ENCODE measurements at regions not wholly inside any gene's neighbourhood (a gene's known extent, or its start where the extent isn't known, plus 50 kb on each side); places are given as distances from the start of the nearest gene placed in this dataset.

DNA sequence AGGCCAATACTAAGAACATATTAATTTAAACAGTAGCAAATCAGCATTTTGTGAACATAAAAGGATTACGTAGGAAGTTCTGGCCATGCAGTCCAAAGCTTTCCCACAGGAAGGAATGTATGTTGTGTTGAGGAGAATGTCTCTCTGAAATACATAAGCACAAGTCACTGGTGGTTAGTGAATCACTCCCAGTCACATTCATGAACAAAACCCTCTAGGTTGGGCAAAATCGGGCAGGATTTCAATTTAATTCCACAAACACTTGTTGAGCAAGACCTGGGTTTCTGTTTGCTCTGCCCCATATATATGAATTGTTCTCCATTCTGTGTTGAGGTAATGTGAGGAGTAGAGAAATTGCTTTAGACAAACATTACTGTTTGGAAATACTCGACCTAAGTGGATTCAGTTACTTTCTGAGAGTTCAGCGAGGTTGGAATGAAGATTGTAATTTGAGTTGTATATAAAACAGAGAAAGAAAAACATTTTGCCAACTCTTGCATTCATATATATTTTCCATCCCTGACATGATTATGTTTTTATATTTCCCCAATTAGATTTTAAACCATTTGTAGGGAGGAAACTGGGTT, 127.6 kb upstream of the RPS23 start:
- TF ChIP-seq, protein P1, sequence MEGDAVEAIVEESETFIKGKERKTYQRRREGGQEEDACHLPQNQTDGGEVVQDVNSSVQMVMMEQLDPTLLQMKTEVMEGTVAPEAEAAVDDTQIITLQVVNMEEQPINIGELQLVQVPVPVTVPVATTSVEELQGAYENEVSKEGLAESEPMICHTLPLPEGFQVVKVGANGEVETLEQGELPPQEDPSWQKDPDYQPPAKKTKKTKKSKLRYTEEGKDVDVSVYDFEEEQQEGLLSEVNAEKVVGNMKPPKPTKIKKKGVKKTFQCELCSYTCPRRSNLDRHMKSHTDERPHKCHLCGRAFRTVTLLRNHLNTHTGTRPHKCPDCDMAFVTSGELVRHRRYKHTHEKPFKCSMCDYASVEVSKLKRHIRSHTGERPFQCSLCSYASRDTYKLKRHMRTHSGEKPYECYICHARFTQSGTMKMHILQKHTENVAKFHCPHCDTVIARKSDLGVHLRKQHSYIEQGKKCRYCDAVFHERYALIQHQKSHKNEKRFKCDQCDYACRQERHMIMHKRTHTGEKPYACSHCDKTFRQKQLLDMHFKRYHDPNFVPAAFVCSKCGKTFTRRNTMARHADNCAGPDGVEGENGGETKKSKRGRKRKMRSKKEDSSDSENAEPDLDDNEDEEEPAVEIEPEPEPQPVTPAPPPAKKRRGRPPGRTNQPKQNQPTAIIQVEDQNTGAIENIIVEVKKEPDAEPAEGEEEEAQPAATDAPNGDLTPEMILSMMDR (IDR thresholded peaks at IDR 0.05; ENCODE audit: low read depth, low read length) = no peak
- TF ChIP-seq EZH2phosphoT487 (IDR thresholded peaks at IDR 0.05; ENCODE audit: low read depth) = no peak
